ENCODE measurements at regions not wholly inside any gene's neighbourhood (a gene's known extent, or its start where the extent isn't known, plus 50 kb on each side); places are given as distances from the start of the nearest gene placed in this dataset.
A peak's percentile ranks its signal among the peaks of the same experiment; 100 is the strongest.

GRCh38 chr15:99440551-99441443 is 125.0 kb upstream of the MEF2A start:
- TF ChIP-seq CTCF (IDR thresholded peaks at IDR 0.05; ENCODE audit: low read depth, low read length, missing control alignments), result no peak
- no peak overlapping the region for H3K4me3 ChIP-seq (ENCODE audit: low read depth, low read length)
- in situ Hi-C loops (cut with HindIII; ENCODE audit: low sequenced_read_pairs), result no loop called here
- no peak for DNase-seq (ENCODE audit: low read depth)

- in situ Hi-C loops (cut with HindIII; ENCODE audit: low sequenced_read_pairs), result no loop called here
- DNase-seq (ENCODE audit: low read depth), result no peak
- H3K4me3 ChIP-seq (ENCODE audit: low read depth, low read length), result no peak overlapping the region
- no peak for TF ChIP-seq CTCF (IDR thresholded peaks at IDR 0.05; ENCODE audit: low read depth, low read length, missing control alignments)
Observed at GRCh38 chr15:99441444-99441800, 124.4 kb upstream of the MEF2A start.

- H3K4me3 ChIP-seq (ENCODE audit: low read depth, low read length), result no peak overlapping the region
- no peak for TF ChIP-seq CTCF (IDR thresholded peaks at IDR 0.05; ENCODE audit: low read depth, low read length, missing control alignments)
- DNase-seq (ENCODE audit: low read depth), result no peak
- in situ Hi-C loops (cut with HindIII; ENCODE audit: low sequenced_read_pairs), result no loop called here
Observed at GRCh38 chr15:99441871-99442251, 123.9 kb upstream of the MEF2A start.

- in situ Hi-C loops (cut with HindIII; ENCODE audit: low sequenced_read_pairs), result no loop called here
- DNase-seq (ENCODE audit: low read depth), result peak; percentile 67
- no peak overlapping the region for H3K4me3 ChIP-seq (ENCODE audit: low read depth, low read length)
- TF ChIP-seq CTCF (IDR thresholded peaks at IDR 0.05; ENCODE audit: low read depth, low read length, missing control alignments), result no peak
Observed at GRCh38 chr15:99442252-99442897, 123.4 kb upstream of the MEF2A start.

- TF ChIP-seq CTCF (IDR thresholded peaks at IDR 0.05; ENCODE audit: low read depth, low read length, missing control alignments), result no peak
- no peak for DNase-seq (ENCODE audit: low read depth)
- no peak overlapping the region for H3K4me3 ChIP-seq (ENCODE audit: low read depth, low read length)
- in situ Hi-C loops (cut with HindIII; ENCODE audit: low sequenced_read_pairs), result no loop called here
Observed at GRCh38 chr15:99443056-99443756, 122.6 kb upstream of the MEF2A start.

- in situ Hi-C loops (cut with HindIII; ENCODE audit: low sequenced_read_pairs), result no loop called here
- no peak for TF ChIP-seq CTCF (IDR thresholded peaks at IDR 0.05; ENCODE audit: low read depth, low read length, missing control alignments)
- no peak overlapping the region for H3K4me3 ChIP-seq (ENCODE audit: low read depth, low read length)
- DNase-seq (ENCODE audit: low read depth), result no peak
Observed at GRCh38 chr15:99443768-99444446, 121.9 kb upstream of the MEF2A start.

All from astrocyte of the cerebellum (primary cell).